Activated CD8-positive, alpha-beta T cell treated with anti-CD3 and anti-CD28 coated beads for 36 hours (primary cell): ENCODE measurements at regions not wholly inside any gene's neighbourhood (a gene's known extent, or its start where the extent isn't known, plus 50 kb on each side); places are given as distances from the start of the nearest gene placed in this dataset.

Experiments
- ATAC-seq: fragments of 200-7000 bp; cut with Tn5 transposase; one replicate; pipeline ENCODE4 v1.10.0; 2021; ENCODE audit warnings: mild to moderate bottlenecking, moderate library complexity
- CTCF ChIA-PET: fragments of 350-600 bp; sonication (Branson Sonifier 250); formaldehyde crosslinking; loops from one replicate; lab custom pipeline; 2021; ENCODE audit warnings: antibody characterized with exemption; lab: Charles Lee
- POLR2A ChIA-PET: fragments of 350-600 bp; sonication (Branson Sonifier 250); formaldehyde crosslinking; loops from one replicate; lab custom pipeline; 2021; ENCODE audit warnings: antibody characterized with exemption; lab: Charles Lee
- DNase-seq: peaks from one replicate; pipeline ENCODE4 v3.0.0-alpha.2; 2020
- H3K27ac Mint-ChIP-seq: one replicate; pipeline ENCODE4 v1.8.0; 2021; ENCODE audit warnings: mild to moderate bottlenecking, mixed read lengths
- H3K27me3 Mint-ChIP-seq: one replicate; pipeline ENCODE4 v1.8.0; 2021; ENCODE audit warnings: mixed read lengths
- H3K36me3 Mint-ChIP-seq: one replicate; pipeline ENCODE4 v1.8.0; 2021; ENCODE audit warnings: low read depth, mixed read lengths
- H3K4me1 Mint-ChIP-seq: one replicate; pipeline ENCODE4 v1.8.0; 2021; ENCODE audit warnings: low read depth, mixed read lengths
- H3K4me3 Mint-ChIP-seq: one replicate; pipeline ENCODE4 v1.8.0; 2021; ENCODE audit warnings: mild to moderate bottlenecking, moderate library complexity, mixed read lengths
- H3K9me3 Mint-ChIP-seq: one replicate; pipeline ENCODE4 v1.8.0; 2021; ENCODE audit warnings: mixed read lengths
- CTCF ChIP-seq: fragments of 200-600 bp; IDR thresholded peaks from one replicate; pipeline ENCODE4 v1.8.0; 2022; ENCODE audit warnings: antibody characterized with exemption, mild to moderate bottlenecking
- intact Hi-C: fragments of 100-400 bp; cut with micrococcal nuclease; formaldehyde crosslinking; loops from one replicate; pipeline ENCODE4 v1.10.0; 2022

GRCh38 chr4:117949621-117950020, 84.7 kb upstream of the NDST3 start:
- ATAC-seq (no peak), DNase-seq (no peak)
- Mint-ChIP-seq H3K4me3 (no peak overlapping the region), H3K27me3 (no peaks in the 10 kb centered on the region), H3K4me1 (no peaks in the 10 kb centered on the region), H3K27ac (no peak overlapping the region), H3K36me3 (no peaks in the 10 kb centered on the region), H3K9me3 (peaks cover 5% of the 10 kb centered on the region)
- intact Hi-C loops, result no loop called here
- TF ChIP-seq CTCF, result no peak
- POLR2A ChIA-PET, result no interaction called here
- CTCF ChIA-PET, result no interaction called here

- intact Hi-C loops, result no loop called here
- no peaks in the 10 kb centered on the region for H3K4me1 Mint-ChIP-seq
Measured at GRCh38 chr4:117957571-117957970, 76.7 kb upstream of the NDST3 start.

GRCh38 chr4:117965622-117966021, 68.7 kb upstream of the NDST3 start:
- CTCF ChIA-PET, result no interaction called here
- no peak for DNase-seq
- Mint-ChIP-seq H3K4me3 (no peak overlapping the region), H3K27me3 (no peaks in the 10 kb centered on the region), H3K36me3 (no peaks in the 10 kb centered on the region), H3K27ac (no peak overlapping the region), H3K9me3 (peaks cover 4% of the 10 kb centered on the region), H3K4me1 (no peaks in the 10 kb centered on the region)
- no peak for TF ChIP-seq CTCF
- no peak for ATAC-seq
- intact Hi-C loops, result no loop called here
- POLR2A ChIA-PET, result no interaction called here

More at GRCh38 chr4:117957571-117957970, 76.7 kb upstream of the NDST3 start:
- H3K27me3 Mint-ChIP-seq, result no peaks in the 10 kb centered on the region
- H3K36me3 Mint-ChIP-seq, result no peaks in the 10 kb centered on the region
- H3K27ac Mint-ChIP-seq, result no peak overlapping the region
- POLR2A ChIA-PET, result no interaction called here
- peaks cover 2% of the 10 kb centered on the region for H3K9me3 Mint-ChIP-seq
- no peak for DNase-seq
- no peak overlapping the region for H3K4me3 Mint-ChIP-seq
- ATAC-seq, result no peak
- TF ChIP-seq CTCF, result no peak
- CTCF ChIA-PET, result interaction anchor here (1.5 kb wide), 1 partner anchor 48 kb away, joined by 3 read pairs; no protein-coding TSS in a partner anchor

- intact Hi-C loops, result no loop called here
- H3K9me3 Mint-ChIP-seq, result peaks cover 4% of the 10 kb centered on the region
Measured at GRCh38 chr4:117968606-117969005, 65.7 kb upstream of the NDST3 start.

GRCh38 chr4:117971403-117971802, 62.9 kb upstream of the NDST3 start:
- ATAC-seq (no peak), DNase-seq (no peak)
- POLR2A ChIA-PET, result no interaction called here
- H3K27ac Mint-ChIP-seq, result no peak overlapping the region
- H3K9me3 Mint-ChIP-seq, result no peaks in the 10 kb centered on the region
- no peak for TF ChIP-seq CTCF
- H3K27me3 Mint-ChIP-seq, result no peaks in the 10 kb centered on the region
- intact Hi-C loops, result no loop called here
- no peaks in the 10 kb centered on the region for H3K36me3 Mint-ChIP-seq
- no peak overlapping the region for H3K4me3 Mint-ChIP-seq
- no peaks in the 10 kb centered on the region for H3K4me1 Mint-ChIP-seq
- CTCF ChIA-PET, result no interaction called here

More at GRCh38 chr4:117968606-117969005, 65.7 kb upstream of the NDST3 start:
- Mint-ChIP-seq H3K27me3 (no peaks in the 10 kb centered on the region), H3K4me3 (no peak overlapping the region), H3K27ac (no peak overlapping the region), H3K36me3 (no peaks in the 10 kb centered on the region), H3K4me1 (no peaks in the 10 kb centered on the region)
- CTCF ChIA-PET, result no interaction called here
- DNase-seq, result no peak
- no peak for TF ChIP-seq CTCF
- POLR2A ChIA-PET, result no interaction called here
- no peak for ATAC-seq
